ENCODE measurements at regions not wholly inside any gene's neighbourhood (a gene's known extent, or its start where the extent isn't known, plus 50 kb on each side); places are given as distances from the start of the nearest gene placed in this dataset.

DNA sequence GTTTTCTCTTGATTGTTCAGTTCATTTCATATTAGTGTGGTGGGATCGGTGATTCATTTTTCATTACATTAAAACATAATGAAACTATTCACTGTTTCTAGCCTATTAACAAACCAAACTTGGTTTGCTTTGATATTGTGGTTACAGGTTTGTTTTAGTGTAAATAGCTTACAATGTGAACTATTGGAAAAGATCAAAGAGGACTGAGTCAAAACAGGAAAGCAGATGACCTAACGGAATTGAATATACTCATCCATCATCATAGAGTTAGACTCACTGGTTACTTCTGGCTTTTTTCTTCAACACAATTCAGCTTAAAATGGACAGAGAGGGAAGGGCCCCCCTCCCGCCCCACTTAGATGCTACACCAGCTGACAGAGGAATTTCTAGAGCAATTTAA is 616.2 kb upstream of the AADAT start:
- no TSS peak for BruUV-seq (replicated peaks)
- Histone ChIP-seq H4K20me1 (ENCODE audit: low read length) (no peaks in the 10 kb centered on the region), H3K4me2 (ENCODE audit: low read length) (no peak overlapping the region), H3K79me2 (ENCODE audit: low read length) (no peaks in the 10 kb centered on the region), H3K27ac (ENCODE audit: low read length) (no peak overlapping the region), H3K4me1 (ENCODE audit: insufficient read depth, low read length) (no peaks in the 10 kb centered on the region), H2AFZ (ENCODE audit: low read length) (no peak overlapping the region), H3K9me2 (replicated peaks; ENCODE audit: low read length) (no peaks in the 10 kb centered on the region), H3K27me3 (ENCODE audit: low read length) (no peaks in the 10 kb centered on the region), H3F3A (ENCODE audit: low read length, unreplicated experiment) (no peaks in the 10 kb centered on the region), H3K9me3 (ENCODE audit: low read length) (no peaks in the 10 kb centered on the region), H3K9ac (ENCODE audit: low read length) (no peak overlapping the region), H3K4me3 (ENCODE audit: low read length) (no peak overlapping the region), H3K36me3 (ENCODE audit: low read depth, low read length) (no peaks in the 10 kb centered on the region)
- TF ChIP-seq, protein P1, sequence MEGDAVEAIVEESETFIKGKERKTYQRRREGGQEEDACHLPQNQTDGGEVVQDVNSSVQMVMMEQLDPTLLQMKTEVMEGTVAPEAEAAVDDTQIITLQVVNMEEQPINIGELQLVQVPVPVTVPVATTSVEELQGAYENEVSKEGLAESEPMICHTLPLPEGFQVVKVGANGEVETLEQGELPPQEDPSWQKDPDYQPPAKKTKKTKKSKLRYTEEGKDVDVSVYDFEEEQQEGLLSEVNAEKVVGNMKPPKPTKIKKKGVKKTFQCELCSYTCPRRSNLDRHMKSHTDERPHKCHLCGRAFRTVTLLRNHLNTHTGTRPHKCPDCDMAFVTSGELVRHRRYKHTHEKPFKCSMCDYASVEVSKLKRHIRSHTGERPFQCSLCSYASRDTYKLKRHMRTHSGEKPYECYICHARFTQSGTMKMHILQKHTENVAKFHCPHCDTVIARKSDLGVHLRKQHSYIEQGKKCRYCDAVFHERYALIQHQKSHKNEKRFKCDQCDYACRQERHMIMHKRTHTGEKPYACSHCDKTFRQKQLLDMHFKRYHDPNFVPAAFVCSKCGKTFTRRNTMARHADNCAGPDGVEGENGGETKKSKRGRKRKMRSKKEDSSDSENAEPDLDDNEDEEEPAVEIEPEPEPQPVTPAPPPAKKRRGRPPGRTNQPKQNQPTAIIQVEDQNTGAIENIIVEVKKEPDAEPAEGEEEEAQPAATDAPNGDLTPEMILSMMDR (conservative IDR thresholded peaks at IDR 0.05; ENCODE audit: low read depth, low read length), result no peak
- TF ChIP-seq EZH2 (IDR thresholded peaks at IDR 0.05; ENCODE audit: low read length, unreplicated experiment) (no peak), EZH2phosphoT487 (IDR thresholded peaks at IDR 0.05; ENCODE audit: borderline replicate concordance, low read length) (no peak)
- DNase-seq (no peak), ATAC-seq (no peak)
- CTCF ChIA-PET, result no interaction called here
- intact Hi-C loops (cut with micrococcal nuclease), result no loop called here
- POLR2A ChIA-PET (ENCODE audit: unreplicated experiment), result no interaction called here

DNA sequence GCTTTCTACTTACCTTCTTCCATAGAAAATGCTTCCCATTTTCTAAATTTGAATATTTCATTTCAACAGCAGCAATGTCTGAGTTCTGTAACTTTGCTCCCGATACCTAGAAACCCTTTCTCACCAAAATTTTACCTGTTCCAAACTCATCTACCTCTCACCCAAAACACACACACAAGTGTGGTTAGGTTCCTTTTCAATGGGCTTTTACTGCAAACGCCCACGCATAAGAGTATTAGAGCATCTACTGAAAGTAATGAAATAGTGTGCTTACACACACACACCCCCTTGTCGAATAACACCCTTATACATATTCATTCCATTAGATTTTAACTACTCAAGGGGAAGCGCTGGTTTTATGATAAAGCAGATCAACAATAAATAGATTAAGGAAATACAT is 610.3 kb upstream of the AADAT start:
- POLR2A ChIA-PET (ENCODE audit: unreplicated experiment), result no interaction called here
- no peaks in the 10 kb centered on the region for H3K9me2 ChIP-seq (replicated peaks; ENCODE audit: low read length)
- H3F3A ChIP-seq (ENCODE audit: low read length, unreplicated experiment), result no peaks in the 10 kb centered on the region
- CTCF ChIA-PET, result no interaction called here
- no peaks in the 10 kb centered on the region for H3K9me3 ChIP-seq (ENCODE audit: low read length)
- H4K20me1 ChIP-seq (ENCODE audit: low read length), result no peaks in the 10 kb centered on the region
- no peak overlapping the region for H3K27ac ChIP-seq (ENCODE audit: low read length)
- DNase-seq (no peak), ATAC-seq (no peak)
- no peaks in the 10 kb centered on the region for H3K36me3 ChIP-seq (ENCODE audit: low read depth, low read length)
- no peak overlapping the region for H2AFZ ChIP-seq (ENCODE audit: low read length)
- intact Hi-C loops (cut with micrococcal nuclease), result no loop called here
- TF ChIP-seq, protein P1 (conservative IDR thresholded peaks at IDR 0.05; ENCODE audit: low read depth, low read length), result no peak
- TF ChIP-seq EZH2phosphoT487 (IDR thresholded peaks at IDR 0.05; ENCODE audit: borderline replicate concordance, low read length), result no peak
- TF ChIP-seq EZH2 (IDR thresholded peaks at IDR 0.05; ENCODE audit: low read length, unreplicated experiment), result no peak
- no peak overlapping the region for H3K9ac ChIP-seq (ENCODE audit: low read length)
- no peaks in the 10 kb centered on the region for H3K4me1 ChIP-seq (ENCODE audit: insufficient read depth, low read length)
- H3K4me2 ChIP-seq (ENCODE audit: low read length), result no peak overlapping the region
- no peaks in the 10 kb centered on the region for H3K27me3 ChIP-seq (ENCODE audit: low read length)
- H3K79me2 ChIP-seq (ENCODE audit: low read length), result no peaks in the 10 kb centered on the region
- H3K4me3 ChIP-seq (ENCODE audit: low read length), result no peak overlapping the region
- no TSS peak for BruUV-seq (replicated peaks)

DNA sequence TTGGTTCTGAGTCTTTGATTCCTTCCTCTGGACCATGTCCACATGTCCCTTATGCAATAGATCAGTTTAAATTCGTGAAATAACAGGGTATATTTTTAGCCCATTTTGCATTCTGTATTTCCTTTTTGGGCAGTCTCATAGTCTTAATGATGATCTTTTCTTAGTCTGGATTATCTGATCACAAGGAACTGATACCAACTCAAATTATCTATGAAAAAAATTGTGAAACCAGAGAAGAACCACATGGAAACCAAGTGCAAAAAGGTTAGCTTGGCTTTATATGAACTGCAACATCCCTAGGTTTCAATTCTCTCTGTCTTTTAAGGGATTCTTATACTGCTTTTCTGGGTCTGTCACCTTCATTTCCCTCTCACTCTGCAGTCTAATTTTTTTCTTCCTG is 608.6 kb upstream of the AADAT start:
- no peak overlapping the region for H3K9ac ChIP-seq (ENCODE audit: low read length)
- no peaks in the 10 kb centered on the region for H3K9me2 ChIP-seq (replicated peaks; ENCODE audit: low read length)
- no peak for TF ChIP-seq EZH2 (IDR thresholded peaks at IDR 0.05; ENCODE audit: low read length, unreplicated experiment)
- TF ChIP-seq EZH2phosphoT487 (IDR thresholded peaks at IDR 0.05; ENCODE audit: borderline replicate concordance, low read length), result no peak
- TF ChIP-seq, protein P1 (conservative IDR thresholded peaks at IDR 0.05; ENCODE audit: low read depth, low read length), result no peak
- no peaks in the 10 kb centered on the region for H3K27me3 ChIP-seq (ENCODE audit: low read length)
- H3K9me3 ChIP-seq (ENCODE audit: low read length), result no peaks in the 10 kb centered on the region
- peak overlapping the region; percentile 48 for H3K4me2 ChIP-seq (ENCODE audit: low read length)
- H3K4me1 ChIP-seq (ENCODE audit: insufficient read depth, low read length), result no peaks in the 10 kb centered on the region
- intact Hi-C loops (cut with micrococcal nuclease), result no loop called here
- ChIA-PET POLR2A (ENCODE audit: unreplicated experiment) (no interaction called here), CTCF (no interaction called here)
- H3F3A ChIP-seq (ENCODE audit: low read length, unreplicated experiment), result no peaks in the 10 kb centered on the region
- H3K4me3 ChIP-seq (ENCODE audit: low read length), result no peak overlapping the region
- no peak overlapping the region for H3K27ac ChIP-seq (ENCODE audit: low read length)
- BruUV-seq (replicated peaks), result no TSS peak
- no peaks in the 10 kb centered on the region for H3K36me3 ChIP-seq (ENCODE audit: low read depth, low read length)
- no peak for DNase-seq
- no peaks in the 10 kb centered on the region for H3K79me2 ChIP-seq (ENCODE audit: low read length)
- no peak for ATAC-seq
- no peak overlapping the region for H2AFZ ChIP-seq (ENCODE audit: low read length)
- no peaks in the 10 kb centered on the region for H4K20me1 ChIP-seq (ENCODE audit: low read length)
